Neural progenitor cell (in vitro differentiated cells): ENCODE measurements at regions not wholly inside any gene's neighbourhood (a gene's known extent, or its start where the extent isn't known, plus 50 kb on each side); places are given as distances from the start of the nearest gene placed in this dataset.

Source experiments
- CTCF ChIP-seq: fragments of 200-600 bp; sonication (generic); IDR thresholded peaks from 2 replicates; pipeline ENCODE4 v1.5.1; 2017; ENCODE audit warnings: antibody characterized with exemption, mild to moderate bottlenecking
- EZH2 ChIP-seq: fragments of 200-600 bp; sonication (generic); IDR thresholded peaks from 2 replicates; pipeline ENCODE4 v1.6.1; 2017; ENCODE audit warnings: antibody characterized with exemption, mild to moderate bottlenecking, moderate library complexity

DNA sequence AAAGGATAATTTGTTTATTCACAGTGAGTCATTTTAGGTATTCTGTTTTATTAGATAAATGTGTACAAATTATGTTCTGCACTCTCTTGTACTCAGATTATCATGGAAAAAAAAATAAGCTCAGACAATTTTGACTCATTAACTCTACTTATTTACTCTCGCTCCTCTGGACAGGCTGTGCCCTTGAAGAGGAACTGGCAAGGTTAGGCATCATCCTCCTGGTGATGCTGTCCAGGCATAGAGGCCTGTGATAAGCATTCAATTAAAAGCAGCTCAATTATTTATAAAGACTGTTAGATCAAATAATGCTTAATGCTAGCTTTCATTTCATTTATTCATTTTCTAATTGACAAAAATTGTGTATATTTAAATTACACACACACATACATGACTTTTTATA lies 518.5 kb downstream of the TENT5A start:
- TF ChIP-seq CTCF (no peak), EZH2 (no peak)
